ENCODE measurements at regions not wholly inside any gene's neighbourhood (a gene's known extent, or its start where the extent isn't known, plus 50 kb on each side); places are given as distances from the start of the nearest gene placed in this dataset.
A peak's percentile ranks its signal among the peaks of the same experiment; 100 is the strongest.

GRCh38 chr4:133484287-133484686 lies 335.2 kb downstream of the PCDH10 start:
- H3K9me3 ChIP-seq = no peaks in the 10 kb centered on the region
- no peak overlapping the region for H3K4me3 ChIP-seq
- DNase-seq (ENCODE audit: low read depth in 1 of 2, low spot score in 1 of 2) (no peak), ATAC-seq (no peak), FAIRE-seq (no peak)
- TF ChIP-seq POLR2AphosphoS2 (conservative IDR thresholded peaks at IDR 0.05; ENCODE audit: low read length) (no peak), MAZ (IDR thresholded peaks at IDR 0.05; ENCODE audit: borderline replicate concordance, low read depth, low read length) (no peak), HOXB13 (CRISPR knock-in tag; IDR thresholded peaks at IDR 0.05; ENCODE audit: low read depth) (no peak)
- H3K4me1 ChIP-seq = no peaks in the 10 kb centered on the region
- H3K4me2 ChIP-seq = no peak overlapping the region
- CTCF ChIA-PET = no interaction called here
- POLR2A ChIA-PET = no interaction called here
- no peak overlapping the region for H3K27ac ChIP-seq
- WGBS (ENCODE audit: missing lambda C conversion rate) = 11% methylated on average over 2 of the region's 2 CpGs

GRCh38 chr4:133483600-133484246 lies 334.6 kb downstream of the PCDH10 start:
- Histone ChIP-seq H3K4me3 (no peak overlapping the region), H3K4me2 (no peak overlapping the region), H3K4me1 (no peaks in the 10 kb centered on the region), H3K9me3 (no peaks in the 10 kb centered on the region), H3K27ac (no peak overlapping the region)
- 40% methylated on average over 4 of the region's 4 CpGs for WGBS (ENCODE audit: missing lambda C conversion rate)
- DNase-seq (ENCODE audit: low read depth in 1 of 2, low spot score in 1 of 2) = peak in 1 of 2 experiments; percentile 31
- FAIRE-seq = no peak
- ChIA-PET CTCF (no interaction called here), POLR2A (no interaction called here)
- no peak for ATAC-seq
- TF ChIP-seq HOXB13 (CRISPR knock-in tag; IDR thresholded peaks at IDR 0.05; ENCODE audit: low read depth) (no peak), ZC3H11A (IDR thresholded peaks at IDR 0.05) (no peak), SREBF2 (IDR thresholded peaks at IDR 0.05) (no peak), KDM1A (IDR thresholded peaks at IDR 0.05; ENCODE audit: low read depth) (no peak), CBX2 (IDR thresholded peaks at IDR 0.05; ENCODE audit: borderline replicate concordance, low read depth) (no peak), ZSCAN20 (CRISPR knock-in tag; IDR thresholded peaks at IDR 0.05) (no peak), EP300 (IDR thresholded peaks at IDR 0.05) (no peak), FOXS1 (CRISPR knock-in tag; IDR thresholded peaks at IDR 0.05) (no peak), CHD2 (IDR thresholded peaks at IDR 0.05; ENCODE audit: low read length, partially characterized antibody) (no peak), RAD21 (conservative IDR thresholded peaks at IDR 0.05 in 1 of 2, IDR thresholded peaks at IDR 0.05 in 1 of 2) (no peak), POLR2A (IDR thresholded peaks at IDR 0.05; ENCODE audit: low read length) (no peak), ZNF302 (CRISPR knock-in tag; IDR thresholded peaks at IDR 0.05) (no peak), USF2 (IDR thresholded peaks at IDR 0.05) (no peak)
- TF ChIP-seq, protein P1, sequence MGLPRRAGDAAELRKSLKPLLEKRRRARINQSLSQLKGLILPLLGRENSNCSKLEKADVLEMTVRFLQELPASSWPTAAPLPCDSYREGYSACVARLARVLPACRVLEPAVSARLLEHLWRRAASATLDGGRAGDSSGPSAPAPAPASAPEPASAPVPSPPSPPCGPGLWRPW (IDR thresholded peaks at IDR 0.05) = no peak
- TF ChIP-seq, protein P2, sequence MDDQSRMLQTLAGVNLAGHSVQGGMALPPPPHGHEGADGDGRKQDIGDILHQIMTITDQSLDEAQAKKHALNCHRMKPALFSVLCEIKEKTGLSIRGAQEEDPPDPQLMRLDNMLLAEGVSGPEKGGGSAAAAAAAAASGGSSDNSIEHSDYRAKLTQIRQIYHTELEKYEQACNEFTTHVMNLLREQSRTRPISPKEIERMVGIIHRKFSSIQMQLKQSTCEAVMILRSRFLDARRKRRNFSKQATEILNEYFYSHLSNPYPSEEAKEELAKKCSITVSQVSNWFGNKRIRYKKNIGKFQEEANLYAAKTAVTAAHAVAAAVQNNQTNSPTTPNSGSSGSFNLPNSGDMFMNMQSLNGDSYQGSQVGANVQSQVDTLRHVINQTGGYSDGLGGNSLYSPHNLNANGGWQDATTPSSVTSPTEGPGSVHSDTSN (IDR thresholded peaks at IDR 0.05) = no peak

- H3K4me3 ChIP-seq = no peak overlapping the region
- DNase-seq (ENCODE audit: low read depth in 1 of 2, low spot score in 1 of 2) = no peak
- no peak for FAIRE-seq
- ChIA-PET POLR2A (no interaction called here), CTCF (no interaction called here)
- H3K27ac ChIP-seq = no peak overlapping the region
- no peaks in the 10 kb centered on the region for H3K4me1 ChIP-seq
- ATAC-seq = no peak
- no peaks in the 10 kb centered on the region for H3K9me3 ChIP-seq
- 15% methylated on average over 1 of the region's 1 CpG for WGBS (ENCODE audit: missing lambda C conversion rate)
- no peak for TF ChIP-seq RCOR1 (IDR thresholded peaks at IDR 0.05; ENCODE audit: low read depth, low read length)
- TF ChIP-seq, protein P3, sequence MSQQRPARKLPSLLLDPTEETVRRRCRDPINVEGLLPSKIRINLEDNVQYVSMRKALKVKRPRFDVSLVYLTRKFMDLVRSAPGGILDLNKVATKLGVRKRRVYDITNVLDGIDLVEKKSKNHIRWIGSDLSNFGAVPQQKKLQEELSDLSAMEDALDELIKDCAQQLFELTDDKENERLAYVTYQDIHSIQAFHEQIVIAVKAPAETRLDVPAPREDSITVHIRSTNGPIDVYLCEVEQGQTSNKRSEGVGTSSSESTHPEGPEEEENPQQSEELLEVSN (IDR thresholded peaks at IDR 0.05; ENCODE audit: borderline replicate concordance, low read depth) = no peak
- TF ChIP-seq MYC (IDR thresholded peaks at IDR 0.05; ENCODE audit: borderline replicate concordance, low read length) = no peak
- no peak overlapping the region for H3K4me2 ChIP-seq
These were observed 327.0 kb downstream of the PCDH10 start for GRCh38 chr4:133476063-133476462.

Data from A549 (cell line).